DND-41 (cell line): ENCODE measurements at regions not wholly inside any gene's neighbourhood (a gene's known extent, or its start where the extent isn't known, plus 50 kb on each side); places are given as distances from the start of the nearest gene placed in this dataset.

Source experiments
- ATAC-seq: fragments of 200-7000 bp; cut with Tn5 transposase; 3 replicates; pipeline ENCODE4 v1.9.1; 2021; ENCODE audit warnings: low read depth; ENCODE audit not compliant: insufficient read depth
- DNase-seq: peaks from one replicate; pipeline ENCODE4 v3.0.0-alpha.2; 2020
- H2AFZ ChIP-seq: 2 replicates; pipeline ENCODE4 v1.6.0; 2012; ENCODE audit warnings: low read depth, low read length
- H3K27ac ChIP-seq: 2 replicates; pipeline ENCODE4 v1.5.1; 2012; ENCODE audit warnings: low read length, inconsistent platforms
- H3K27me3 ChIP-seq: fragments of 200-600 bp; sonication (generic); 2 replicates; pipeline ENCODE4 v1.6.0; 2012; ENCODE audit warnings: low read length, mild to moderate bottlenecking, inconsistent platforms; ENCODE audit not compliant: insufficient read depth, poor library complexity
- H3K36me3 ChIP-seq: 2 replicates; pipeline ENCODE4 v1.5.1; 2012; ENCODE audit warnings: low read length, inconsistent platforms; ENCODE audit not compliant: insufficient read depth
- H3K4me1 ChIP-seq: 2 replicates; pipeline ENCODE4 v1.5.1; 2012; ENCODE audit warnings: mild to moderate bottlenecking, low read length; ENCODE audit not compliant: insufficient read depth
- H3K4me2 ChIP-seq: 2 replicates; pipeline ENCODE4 v1.6.0; 2012; ENCODE audit warnings: mild to moderate bottlenecking, moderate library complexity, low read length, inconsistent platforms; ENCODE audit not compliant: insufficient read depth
- H3K4me3 ChIP-seq, 2 experiments: fragments of 200-600 bp in 1 of 2; shearing (Covaris generic) in 1 of 2; 2 replicates each; pipeline ENCODE4 v1.5.1; 2012 to 2016; ENCODE audit warnings: inconsistent platforms in 2 of 2, low read length in 2 of 2, mild to moderate bottlenecking in 2 of 2, low read depth in 1 of 2, moderate library complexity in 1 of 2
- H3K79me2 ChIP-seq: 2 replicates; pipeline ENCODE4 v1.6.0; 2012; ENCODE audit warnings: low read length, inconsistent platforms; ENCODE audit not compliant: insufficient read depth
- H3K9ac ChIP-seq: 2 replicates; pipeline ENCODE4 v1.6.0; 2012; ENCODE audit warnings: low read depth, mild to moderate bottlenecking, inconsistent platforms, low read length, moderate library complexity
- H3K9me3 ChIP-seq: 2 replicates; pipeline ENCODE4 v1.5.1; 2012; ENCODE audit warnings: low read length, moderate library complexity, mild to moderate bottlenecking, inconsistent platforms; ENCODE audit not compliant: insufficient read depth, severe bottlenecking
- H4K20me1 ChIP-seq: 2 replicates; pipeline ENCODE4 v1.6.0; 2012; ENCODE audit warnings: low read length; ENCODE audit not compliant: insufficient read depth
- EZH2 ChIP-seq: IDR thresholded peaks from 3 replicates; pipeline ENCODE4 v1.6.1; 2012; ENCODE audit warnings: borderline replicate concordance, low read depth, mild to moderate bottlenecking, moderate library complexity, low read length, inconsistent platforms; ENCODE audit not compliant: severe bottlenecking
- TF ChIP-seq, protein P1 (sequence below): IDR thresholded peaks from 2 replicates; pipeline ENCODE4 v1.5.1; 2012; ENCODE audit warnings: borderline replicate concordance, low read length, moderate library complexity, mild to moderate bottlenecking; ENCODE audit not compliant: poor library complexity, severe bottlenecking; ENCODE audit errors: extremely low read depth

DNA sequence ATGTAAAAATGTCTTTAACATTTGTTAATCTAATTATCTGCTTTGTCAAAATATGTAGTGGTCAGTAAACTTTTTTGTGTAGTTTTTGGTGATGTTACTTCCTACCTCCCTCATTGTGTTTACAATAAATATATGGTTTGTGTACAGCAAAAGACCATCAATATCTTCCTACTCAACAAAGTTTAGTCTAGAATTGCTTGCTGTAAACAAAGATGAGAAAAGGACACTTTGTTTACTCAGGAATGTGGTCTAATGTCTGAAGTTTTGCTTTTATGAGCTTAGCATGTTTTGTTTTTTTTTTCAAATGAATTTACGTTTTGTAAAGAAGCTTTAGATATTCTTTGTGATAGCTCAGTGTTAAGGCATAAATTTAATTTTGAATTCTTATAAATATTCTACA lies 563.5 kb upstream of the SPRY2 start:
- ATAC-seq, result no peak
- H3K27ac ChIP-seq, result no peak overlapping the region
- TF ChIP-seq, protein P1, sequence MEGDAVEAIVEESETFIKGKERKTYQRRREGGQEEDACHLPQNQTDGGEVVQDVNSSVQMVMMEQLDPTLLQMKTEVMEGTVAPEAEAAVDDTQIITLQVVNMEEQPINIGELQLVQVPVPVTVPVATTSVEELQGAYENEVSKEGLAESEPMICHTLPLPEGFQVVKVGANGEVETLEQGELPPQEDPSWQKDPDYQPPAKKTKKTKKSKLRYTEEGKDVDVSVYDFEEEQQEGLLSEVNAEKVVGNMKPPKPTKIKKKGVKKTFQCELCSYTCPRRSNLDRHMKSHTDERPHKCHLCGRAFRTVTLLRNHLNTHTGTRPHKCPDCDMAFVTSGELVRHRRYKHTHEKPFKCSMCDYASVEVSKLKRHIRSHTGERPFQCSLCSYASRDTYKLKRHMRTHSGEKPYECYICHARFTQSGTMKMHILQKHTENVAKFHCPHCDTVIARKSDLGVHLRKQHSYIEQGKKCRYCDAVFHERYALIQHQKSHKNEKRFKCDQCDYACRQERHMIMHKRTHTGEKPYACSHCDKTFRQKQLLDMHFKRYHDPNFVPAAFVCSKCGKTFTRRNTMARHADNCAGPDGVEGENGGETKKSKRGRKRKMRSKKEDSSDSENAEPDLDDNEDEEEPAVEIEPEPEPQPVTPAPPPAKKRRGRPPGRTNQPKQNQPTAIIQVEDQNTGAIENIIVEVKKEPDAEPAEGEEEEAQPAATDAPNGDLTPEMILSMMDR, result no peak
- no peak for TF ChIP-seq EZH2

DNA sequence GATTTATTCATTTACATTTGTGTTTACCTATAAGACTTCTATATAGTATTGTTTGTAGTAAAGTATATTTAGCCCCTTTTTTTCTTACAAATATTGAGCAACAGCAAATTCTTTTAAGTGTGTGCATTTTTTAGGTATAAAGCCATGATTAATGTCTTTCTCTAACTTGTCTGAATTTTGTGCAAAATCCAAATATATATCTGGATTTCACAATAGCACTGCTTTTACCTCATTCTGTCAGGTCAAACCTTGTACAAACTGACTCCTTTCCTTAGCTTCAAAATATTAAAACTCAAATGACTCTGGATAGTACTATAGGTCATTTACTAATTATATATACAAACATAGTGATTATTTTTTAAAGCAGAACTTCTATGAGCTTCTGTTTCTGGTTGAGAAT lies 563.0 kb upstream of the SPRY2 start:
- no peaks in the 10 kb centered on the region for H4K20me1 ChIP-seq
- H3K27me3 ChIP-seq, result no peaks in the 10 kb centered on the region
- no peak overlapping the region for H3K27ac ChIP-seq
- no peak for ATAC-seq
- no peak overlapping the region for H3K4me3 ChIP-seq
- no peak overlapping the region for H3K4me2 ChIP-seq
- no peaks in the 10 kb centered on the region for H3K79me2 ChIP-seq
- DNase-seq, result no peak
- H3K9ac ChIP-seq, result no peak overlapping the region
- no peak overlapping the region for H2AFZ ChIP-seq
- H3K9me3 ChIP-seq, result no peaks in the 10 kb centered on the region
- no peaks in the 10 kb centered on the region for H3K4me1 ChIP-seq
- TF ChIP-seq, protein P1, result no peak
- no peak for TF ChIP-seq EZH2
- H3K36me3 ChIP-seq, result no peaks in the 10 kb centered on the region

More for the DNA sequence above, 563.5 kb upstream of the SPRY2 start:
- H3K4me2 ChIP-seq, result no peak overlapping the region
- H2AFZ ChIP-seq, result no peak overlapping the region
- H3K27me3 ChIP-seq, result no peaks in the 10 kb centered on the region
- no peak for DNase-seq
- no peaks in the 10 kb centered on the region for H3K4me1 ChIP-seq
- H3K79me2 ChIP-seq, result no peaks in the 10 kb centered on the region
- no peak overlapping the region for H3K4me3 ChIP-seq
- H3K9me3 ChIP-seq, result no peaks in the 10 kb centered on the region
- H4K20me1 ChIP-seq, result no peaks in the 10 kb centered on the region
- no peak overlapping the region for H3K9ac ChIP-seq
- no peaks in the 10 kb centered on the region for H3K36me3 ChIP-seq

DNA sequence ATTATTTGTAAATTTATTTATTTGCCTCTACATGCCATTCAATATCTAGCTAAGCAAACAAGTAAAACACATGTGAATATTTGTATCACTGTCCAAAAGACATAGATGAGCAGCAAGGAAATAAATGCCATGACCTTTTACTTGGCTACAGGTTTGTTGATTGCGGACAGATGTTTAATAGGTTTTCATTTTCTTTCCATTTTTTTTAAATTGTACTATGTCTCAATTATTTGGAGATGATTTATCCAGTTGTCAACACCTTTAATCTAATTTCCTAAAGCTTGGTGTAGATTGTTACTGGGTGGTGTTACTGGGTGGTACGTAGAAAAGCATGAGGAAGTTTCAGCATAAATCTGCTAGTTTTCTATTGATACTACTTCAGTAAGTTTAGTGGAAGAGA lies 560.6 kb upstream of the SPRY2 start:
- H2AFZ ChIP-seq, result no peak overlapping the region
- no peak overlapping the region for H3K4me2 ChIP-seq
- H3K4me3 ChIP-seq, result no peak overlapping the region
- no peaks in the 10 kb centered on the region for H3K79me2 ChIP-seq
- no peaks in the 10 kb centered on the region for H3K36me3 ChIP-seq
- H3K27ac ChIP-seq, result no peak overlapping the region
- no peaks in the 10 kb centered on the region for H3K9me3 ChIP-seq
- TF ChIP-seq, protein P1, result no peak
- no peak for TF ChIP-seq EZH2
- H3K9ac ChIP-seq, result no peak overlapping the region
- ATAC-seq (no peak), DNase-seq (no peak)
- H3K4me1 ChIP-seq, result no peaks in the 10 kb centered on the region
- H4K20me1 ChIP-seq, result no peaks in the 10 kb centered on the region
- H3K27me3 ChIP-seq, result no peaks in the 10 kb centered on the region

DNA sequence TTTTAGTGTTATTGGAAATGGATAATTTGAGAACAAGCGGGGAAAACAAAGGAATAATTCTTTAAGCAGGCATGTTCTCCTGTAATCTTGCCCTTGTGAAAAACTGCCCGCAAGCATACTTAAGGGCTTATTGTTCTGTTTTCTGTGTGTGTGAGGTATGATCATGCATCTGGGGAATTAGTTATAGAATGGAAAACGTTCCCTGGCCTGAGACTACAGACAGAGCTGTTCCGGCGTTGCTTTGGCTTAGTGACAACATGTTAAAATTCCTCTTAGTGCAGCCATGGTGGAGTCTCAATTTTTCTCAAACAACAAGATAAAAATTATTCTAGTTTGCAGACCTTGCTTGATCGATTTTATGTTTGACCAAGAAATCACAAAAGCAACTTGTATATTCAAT lies 560.2 kb upstream of the SPRY2 start:
- Histone ChIP-seq H4K20me1 (no peaks in the 10 kb centered on the region), H3K36me3 (no peaks in the 10 kb centered on the region), H3K4me3 (no peak overlapping the region), H3K27ac (no peak overlapping the region), H3K4me1 (no peaks in the 10 kb centered on the region), H3K79me2 (no peaks in the 10 kb centered on the region), H3K27me3 (no peaks in the 10 kb centered on the region), H3K4me2 (no peak overlapping the region), H3K9ac (no peak overlapping the region), H2AFZ (no peak overlapping the region), H3K9me3 (no peaks in the 10 kb centered on the region)
- DNase-seq, result no peak
- TF ChIP-seq, protein P1, result no peak
- ATAC-seq, result no peak
